Spleen (tissue), 7 donors: ENCODE measurements at regions not wholly inside any gene's neighbourhood (a gene's known extent, or its start where the extent isn't known, plus 50 kb on each side); places are given as distances from the start of the nearest gene placed in this dataset.

Source experiments
- POLR2A ChIP-seq, 3 donors: fragments of 450-650 bp; IDR thresholded peaks; one replicate each; pipeline ENCODE4 v1.5.1; 2017; ENCODE audit warnings: antibody characterized with exemption in 3 of 3, mild to moderate bottlenecking in 1 of 3
- TF ChIP-seq, protein P1 (sequence below), 11 experiments: fragments of 200-600 bp in 7 of 11; fragments of 450-650 bp in 4 of 11; sonication (generic) in 4 of 11; IDR thresholded peaks in 8 of 11; conservative IDR thresholded peaks in 3 of 11; 1 replicate in 7 of 11; 2 replicates in 4 of 11; pipeline versions ENCODE4 v1.4.0 to v1.8.0; 2016 to 2021; ENCODE audit warnings: antibody characterized with exemption in 11 of 11, inconsistent platforms in 4 of 11, mild to moderate bottlenecking in 1 of 11
- donor health status: DM: no; HTN: no; CAD: no; lungs with moderate emphysema.
- donor health status: DM: no; HTN: no; CAD: no.
- donor health status: DM: no; HTN: no; CAD: no.

DNA sequence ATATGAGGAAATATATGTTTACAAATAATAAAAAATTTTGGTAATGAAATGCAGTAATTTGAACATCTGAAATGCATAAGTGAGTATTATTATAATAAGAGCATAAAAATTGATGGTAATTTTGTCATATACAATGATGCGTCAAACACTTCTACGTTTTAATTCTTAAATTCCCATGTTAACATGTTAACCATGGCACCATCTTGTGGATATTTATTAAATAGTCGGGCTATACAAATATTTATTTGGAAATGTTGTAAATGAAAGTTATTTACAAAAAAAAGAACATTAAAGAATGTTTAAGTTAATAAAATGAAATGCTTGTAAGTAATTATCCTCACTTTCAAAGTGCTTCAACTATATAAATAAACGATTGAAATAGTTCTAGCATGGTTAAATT, 57.2 kb upstream of the C1orf185 start:
- TF ChIP-seq, protein P1, sequence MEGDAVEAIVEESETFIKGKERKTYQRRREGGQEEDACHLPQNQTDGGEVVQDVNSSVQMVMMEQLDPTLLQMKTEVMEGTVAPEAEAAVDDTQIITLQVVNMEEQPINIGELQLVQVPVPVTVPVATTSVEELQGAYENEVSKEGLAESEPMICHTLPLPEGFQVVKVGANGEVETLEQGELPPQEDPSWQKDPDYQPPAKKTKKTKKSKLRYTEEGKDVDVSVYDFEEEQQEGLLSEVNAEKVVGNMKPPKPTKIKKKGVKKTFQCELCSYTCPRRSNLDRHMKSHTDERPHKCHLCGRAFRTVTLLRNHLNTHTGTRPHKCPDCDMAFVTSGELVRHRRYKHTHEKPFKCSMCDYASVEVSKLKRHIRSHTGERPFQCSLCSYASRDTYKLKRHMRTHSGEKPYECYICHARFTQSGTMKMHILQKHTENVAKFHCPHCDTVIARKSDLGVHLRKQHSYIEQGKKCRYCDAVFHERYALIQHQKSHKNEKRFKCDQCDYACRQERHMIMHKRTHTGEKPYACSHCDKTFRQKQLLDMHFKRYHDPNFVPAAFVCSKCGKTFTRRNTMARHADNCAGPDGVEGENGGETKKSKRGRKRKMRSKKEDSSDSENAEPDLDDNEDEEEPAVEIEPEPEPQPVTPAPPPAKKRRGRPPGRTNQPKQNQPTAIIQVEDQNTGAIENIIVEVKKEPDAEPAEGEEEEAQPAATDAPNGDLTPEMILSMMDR (IDR thresholded peaks at IDR 0.05 in 8 of 11, conservative IDR thresholded peaks at IDR 0.05 in 3 of 11) = peak in 3 of 11 experiments; percentile 9 to 25 (median 10)
- no peak for TF ChIP-seq POLR2A (IDR thresholded peaks at IDR 0.05)
